ENCODE measurements at regions not wholly inside any gene's neighbourhood (a gene's known extent, or its start where the extent isn't known, plus 50 kb on each side); places are given as distances from the start of the nearest gene placed in this dataset.

- no peak for DNase-seq
Measured at GRCh38 chr13:22253107-22253506, 582.2 kb downstream of the FGF9 start.

DNA sequence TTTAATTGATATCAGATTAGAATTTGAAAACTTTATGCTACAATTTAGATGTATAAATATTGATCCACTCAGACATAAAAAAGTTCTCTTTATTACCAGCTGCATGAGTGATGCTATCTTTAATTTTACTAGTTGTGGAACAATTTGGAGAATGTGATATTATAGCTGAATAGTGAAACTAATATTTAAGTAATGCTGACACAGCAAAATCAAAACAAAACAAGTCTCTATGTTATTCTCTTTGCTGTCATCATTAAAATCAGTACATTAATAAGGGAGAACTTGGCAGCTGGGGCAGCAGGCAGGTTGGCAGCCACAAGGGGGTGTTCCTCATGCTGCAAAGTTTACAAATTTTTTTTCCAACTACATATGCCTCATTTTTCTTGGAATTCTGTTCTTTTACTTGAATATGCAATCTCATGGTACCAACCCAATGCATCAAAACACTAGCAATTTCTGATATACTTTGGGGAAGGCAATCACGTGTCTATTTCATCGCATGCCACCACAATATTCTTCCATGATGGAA is 585.3 kb downstream of the FGF9 start:
- DNase-seq: no peak

- DNase-seq: no peak
Measured at GRCh38 chr13:22262001-22262885, 591.4 kb downstream of the FGF9 start.

DNA sequence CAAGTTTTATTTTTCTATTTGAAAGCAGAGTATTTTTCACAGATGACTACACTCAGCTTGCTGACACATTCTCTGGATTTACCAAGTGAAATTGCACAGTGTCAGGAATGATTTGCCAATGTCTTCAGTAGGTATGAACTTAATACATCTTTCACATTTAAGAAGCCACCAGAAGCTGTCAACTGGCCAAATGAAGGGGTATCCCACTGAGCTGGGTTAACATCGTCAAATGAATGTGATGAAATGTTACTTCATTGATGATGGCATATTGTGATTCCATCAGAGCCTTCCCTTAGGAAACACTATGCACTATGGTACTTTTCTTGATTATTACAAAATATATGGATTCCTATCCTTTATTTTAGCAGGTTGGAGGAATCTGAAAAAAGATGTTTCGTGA is 592.3 kb downstream of the FGF9 start:
- no peak for DNase-seq

DNA sequence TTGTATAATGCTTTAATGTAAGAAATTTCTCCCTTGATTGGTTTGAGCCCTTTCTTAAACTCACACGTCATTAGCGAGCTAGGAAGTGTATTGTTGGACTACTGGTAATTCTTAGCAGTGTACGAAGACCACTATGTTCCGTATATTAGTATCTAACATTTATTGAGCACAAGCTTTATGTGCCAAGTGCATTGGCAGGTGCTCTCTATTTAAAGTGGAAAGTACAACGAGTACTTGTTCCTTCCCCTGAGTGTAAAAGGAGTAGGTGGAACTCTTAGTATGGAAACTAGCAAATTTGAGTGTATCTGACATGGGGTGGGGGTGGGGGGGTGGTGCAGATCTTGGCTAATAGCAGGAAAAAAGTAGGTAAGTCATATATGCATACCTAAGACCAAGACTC is 594.7 kb downstream of the FGF9 start:
- no peak for DNase-seq

DNA sequence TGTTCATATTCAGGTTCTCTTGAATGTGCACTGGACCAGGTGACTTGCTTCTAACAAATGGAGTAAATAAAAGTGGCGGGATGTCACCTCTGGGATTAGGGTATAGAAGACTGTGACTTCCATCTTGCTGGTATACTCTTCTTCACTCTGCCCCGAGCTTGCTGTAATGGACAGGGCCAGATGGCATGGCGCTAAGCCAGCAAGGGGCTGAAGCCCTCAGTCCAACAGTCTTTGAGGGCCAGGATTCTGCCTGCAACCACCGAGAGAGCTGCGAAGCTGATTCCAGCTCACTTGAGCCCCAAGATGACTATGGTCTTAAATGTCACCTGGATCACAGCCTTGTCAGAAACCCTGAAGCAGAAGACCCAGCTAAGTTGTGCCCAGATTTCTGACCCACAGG is 600.0 kb downstream of the FGF9 start:
- no peak for DNase-seq

DNA sequence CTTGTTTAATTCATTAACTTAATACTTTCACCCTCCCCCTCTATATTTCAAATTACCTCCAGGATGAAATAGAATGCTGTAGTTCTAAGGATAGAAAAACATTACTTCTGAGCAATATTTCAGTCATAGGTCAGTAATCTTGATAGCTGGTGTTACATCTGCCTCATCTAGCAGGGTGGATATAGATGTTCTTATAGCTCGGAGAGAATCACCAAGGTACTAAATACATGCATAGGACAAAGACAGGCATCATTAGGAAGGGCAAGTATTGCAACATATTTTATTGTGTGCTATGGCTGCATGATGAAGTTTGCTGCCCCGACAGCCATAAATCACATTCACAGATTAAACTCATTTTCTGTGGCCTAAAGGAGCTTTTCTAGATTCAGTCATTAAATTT is 601.0 kb downstream of the FGF9 start:
- no peak for DNase-seq

DNA sequence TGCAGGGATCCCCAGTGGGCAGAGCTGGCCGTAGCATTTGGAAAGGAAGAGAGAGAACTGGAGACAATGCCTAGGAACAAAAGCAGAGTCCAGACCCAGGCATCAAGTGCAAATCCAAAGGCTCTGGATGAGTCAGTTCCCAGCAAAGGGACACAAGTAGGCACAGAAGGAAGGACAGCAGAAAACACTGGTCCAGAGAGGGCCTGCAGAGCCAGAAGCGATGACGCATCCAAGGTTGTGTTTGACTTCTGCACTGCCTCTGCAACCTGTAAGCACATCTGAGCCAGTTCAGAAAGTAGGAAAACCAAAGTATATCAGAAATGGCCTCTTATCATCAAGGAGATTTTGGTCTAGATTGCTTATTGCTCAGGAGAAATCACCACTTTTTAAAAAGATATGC is 604.5 kb downstream of the FGF9 start:
- no peak for DNase-seq

DNA sequence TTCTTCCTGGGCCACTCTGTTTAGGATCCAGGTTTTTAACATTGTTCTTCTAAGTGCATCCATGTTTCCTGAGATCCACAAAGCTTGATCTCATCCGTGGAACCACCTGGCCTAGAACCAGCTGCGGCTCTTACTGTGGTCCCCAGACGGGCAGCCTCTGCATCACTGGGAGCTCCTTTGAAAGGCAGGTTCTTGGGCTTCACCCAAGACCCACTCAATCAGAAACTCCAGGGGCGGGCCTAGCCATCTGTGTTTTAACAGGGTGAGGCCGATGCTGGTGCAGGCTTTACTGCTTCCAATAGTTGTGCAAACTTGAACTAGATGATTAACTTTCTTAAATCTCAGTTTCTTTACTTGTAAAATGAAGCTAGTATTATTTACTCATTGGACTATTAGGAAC is 605.7 kb downstream of the FGF9 start:
- no peak for DNase-seq

GRCh38 chr13:22278336-22278929 is 607.6 kb downstream of the FGF9 start:
- DNase-seq: peak; percentile 75

GRCh38 chr13:22285867-22286266 is 615.0 kb downstream of the FGF9 start:
- DNase-seq: no peak

DNA sequence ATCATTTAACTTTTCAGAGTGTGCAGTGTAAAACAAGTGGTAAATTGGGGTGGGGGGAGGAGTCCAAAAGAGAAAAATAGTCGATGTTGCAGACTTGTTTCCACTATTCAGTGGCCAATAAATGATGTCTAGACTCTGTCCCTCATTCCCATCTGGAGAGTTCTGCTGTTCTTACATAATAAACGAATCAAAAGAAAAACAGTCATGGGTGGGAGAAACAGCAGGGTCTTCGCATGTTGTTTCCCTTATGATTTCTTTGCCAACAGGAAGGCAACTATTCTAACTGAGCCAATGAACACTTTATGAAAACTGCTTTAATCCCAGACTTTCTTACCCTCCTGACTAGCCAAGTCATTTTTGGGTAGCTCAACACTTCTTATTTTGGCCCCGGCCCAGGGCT is 615.5 kb downstream of the FGF9 start:
- DNase-seq: no peak

DNA sequence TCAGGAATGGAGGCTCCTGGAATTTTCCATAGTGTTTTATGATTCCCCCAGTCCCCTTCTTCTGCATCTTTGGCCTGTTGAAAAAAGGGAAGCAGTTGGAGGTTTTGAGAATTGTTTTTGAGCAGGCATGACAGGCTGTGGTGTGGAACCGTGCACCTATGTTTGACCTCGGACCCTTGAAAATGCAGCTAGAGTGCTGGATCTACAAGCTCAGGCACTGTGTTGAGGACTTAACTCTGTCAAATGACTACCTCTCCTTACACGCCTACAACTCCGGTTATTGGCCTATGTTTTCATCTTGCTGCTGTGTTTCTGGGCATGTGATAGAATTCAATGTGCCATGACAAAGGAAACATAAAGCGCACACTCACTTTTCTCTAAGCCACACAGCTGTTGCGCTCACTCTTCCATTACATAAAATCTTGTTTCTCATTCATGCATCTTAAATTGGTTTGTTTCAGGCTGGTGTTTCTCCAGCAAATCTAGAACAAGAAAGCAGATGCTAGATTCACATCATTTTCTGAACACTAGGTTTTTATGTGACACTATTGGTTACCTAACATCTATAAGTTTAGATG is 616.6 kb downstream of the FGF9 start:
- DNase-seq: no peak

GRCh38 chr13:22288496-22288895 is 617.6 kb downstream of the FGF9 start:
- DNase-seq: no peak

GRCh38 chr13:22289711-22290110 is 618.8 kb downstream of the FGF9 start:
- no peak for DNase-seq

DNA sequence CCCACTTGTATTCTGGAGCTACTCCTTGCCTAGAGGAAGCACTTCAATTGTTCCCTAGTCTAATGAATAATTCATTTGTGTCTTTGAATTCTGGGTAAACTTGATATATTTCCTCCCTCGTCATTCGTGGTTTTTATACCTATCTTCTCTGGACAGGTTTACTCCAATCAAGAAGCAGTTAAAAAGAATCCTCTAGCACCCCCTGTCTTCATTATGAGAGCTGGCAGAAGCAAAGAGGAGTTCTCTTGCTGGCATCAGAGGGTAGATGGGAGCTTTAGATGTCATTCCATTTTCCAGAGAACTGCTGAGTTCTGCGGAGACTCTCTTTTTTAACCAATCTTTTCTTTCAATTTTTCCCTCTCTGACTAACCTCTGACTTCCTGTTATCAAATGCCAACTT is 627.7 kb downstream of the FGF9 start:
- DNase-seq: no peak

- no peak for DNase-seq
Measured at GRCh38 chr13:22311734-22312404, 641.0 kb downstream of the FGF9 start.

GRCh38 chr13:22312405-22312803 is 641.5 kb downstream of the FGF9 start:
- no peak for DNase-seq

GRCh38 chr13:22316494-22317025 is 645.7 kb downstream of the FGF9 start:
- no peak for DNase-seq

GRCh38 chr13:22320991-22321390 is 650.1 kb downstream of the FGF9 start:
- DNase-seq: no peak

DNA sequence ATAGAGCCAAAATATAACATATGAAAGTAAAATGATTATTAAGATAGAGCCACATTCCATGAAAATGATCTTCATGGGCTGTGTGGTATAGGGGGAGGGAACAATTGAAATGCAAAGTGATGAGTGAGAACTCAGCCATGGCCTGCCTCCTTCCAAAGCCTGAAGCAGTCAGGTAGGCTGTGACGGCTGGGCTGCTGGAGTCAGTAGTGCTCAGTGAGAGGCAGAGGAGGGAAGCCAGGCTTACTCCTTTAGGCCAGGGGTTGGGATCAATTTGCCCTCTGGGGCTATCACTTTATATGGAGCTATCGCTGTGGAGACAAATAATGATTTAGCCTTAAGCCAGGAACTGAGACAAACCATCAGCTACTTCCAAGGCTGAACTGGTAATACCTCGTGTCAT is 654.9 kb downstream of the FGF9 start:
- no peak for DNase-seq

DNA sequence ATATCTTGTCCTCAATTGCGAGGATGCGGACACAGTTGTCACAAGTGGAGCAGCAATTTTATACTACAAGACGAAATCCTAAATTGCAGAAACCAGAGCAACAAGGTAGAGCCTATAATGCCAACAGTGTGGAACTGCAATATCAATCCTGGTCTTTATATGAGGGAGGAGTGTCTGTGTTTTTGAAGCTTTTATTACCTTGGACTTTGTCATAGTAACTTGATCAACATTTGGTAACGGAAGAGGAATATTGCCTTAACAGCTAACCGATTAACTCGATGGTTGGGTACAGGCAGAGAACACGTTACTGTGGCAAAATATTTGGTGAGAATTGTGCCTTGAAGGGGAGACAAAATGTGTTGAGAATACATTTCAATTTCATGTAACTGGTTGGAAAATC is 661.5 kb downstream of the FGF9 start:
- DNase-seq: no peak

- no peak for DNase-seq
Measured at GRCh38 chr13:22336460-22336859, 665.6 kb downstream of the FGF9 start.

All from CD4-positive, alpha-beta T cell treated with Interleukin-6 for 4 hours (primary cell).